HUES6 (cell line): ENCODE measurements at regions not wholly inside any gene's neighbourhood (a gene's known extent, or its start where the extent isn't known, plus 50 kb on each side); places are given as distances from the start of the nearest gene placed in this dataset.

Experiments used
- H3K27ac ChIP-seq: 2 replicates; pipeline ENCODE4 v1.7.0; 2013; ENCODE audit warnings: low read depth, mild to moderate bottlenecking, low read length, inconsistent platforms
- H3K27me3 ChIP-seq: 2 replicates; pipeline ENCODE4 v1.6.1; 2013; ENCODE audit warnings: low read length; ENCODE audit not compliant: control insufficient read depth, insufficient read depth
- H3K36me3 ChIP-seq: 2 replicates; pipeline ENCODE4 v1.6.1; 2013; ENCODE audit warnings: low read length; ENCODE audit not compliant: control insufficient read depth, insufficient read depth
- H3K4me1 ChIP-seq: 2 replicates; pipeline ENCODE4 v1.6.1; 2013; ENCODE audit warnings: low read length; ENCODE audit not compliant: control insufficient read depth, insufficient read depth
- H3K4me3 ChIP-seq: 2 replicates; pipeline ENCODE4 v1.5.1; 2013; ENCODE audit warnings: low read depth, low read length
- H3K9ac ChIP-seq: one replicate; pipeline ENCODE4 v1.6.1; 2013; ENCODE audit warnings: mild to moderate bottlenecking, low read length
- H3K9me3 ChIP-seq: 2 replicates; pipeline ENCODE4 v1.6.1; 2013; ENCODE audit warnings: low read depth, low read length; ENCODE audit not compliant: control insufficient read depth, insufficient read depth

- Histone ChIP-seq H3K27ac (no peak overlapping the region), H3K4me3 (no peak overlapping the region), H3K27me3 (no peaks in the 10 kb centered on the region), H3K4me1 (no peaks in the 10 kb centered on the region), H3K9me3 (0 out of 2 replicates have a peak, but pooled peaks cover 2% of the 10 kb centered on the region), H3K36me3 (no peaks in the 10 kb centered on the region), H3K9ac (no peak overlapping the region)
Measured at GRCh38 chr22:48889887-48890692, 937.6 kb downstream of the BRD1 start.

- Histone ChIP-seq H3K27me3 (no peaks in the 10 kb centered on the region), H3K36me3 (no peaks in the 10 kb centered on the region), H3K9me3 (0 out of 2 replicates have a peak, but pooled peaks cover 2% of the 10 kb centered on the region), H3K9ac (no peak overlapping the region), H3K27ac (no peak overlapping the region), H3K4me3 (no peak overlapping the region), H3K4me1 (peaks cover 2% of the 10 kb centered on the region; the same call in 1 of the 2 replicates)
Measured at GRCh38 chr22:48889209-48889830, 938.4 kb downstream of the BRD1 start.

- Histone ChIP-seq H3K27ac (no peak overlapping the region), H3K4me1 (peaks cover 4% of the 10 kb centered on the region; the same call in 1 of the 2 replicates), H3K36me3 (no peaks in the 10 kb centered on the region), H3K4me3 (no peak overlapping the region), H3K9me3 (0 out of 2 replicates have a peak, but pooled peaks cover 2% of the 10 kb centered on the region), H3K9ac (no peak overlapping the region), H3K27me3 (no peaks in the 10 kb centered on the region)
Measured at GRCh38 chr22:48888466-48889208, 939.0 kb downstream of the BRD1 start.

- Histone ChIP-seq H3K36me3 (no peaks in the 10 kb centered on the region), H3K4me1 (peaks cover 4% of the 10 kb centered on the region; the same call in 1 of the 2 replicates), H3K4me3 (no peak overlapping the region), H3K27me3 (no peaks in the 10 kb centered on the region), H3K27ac (no peak overlapping the region), H3K9me3 (0 out of 2 replicates have a peak, but pooled peaks cover 2% of the 10 kb centered on the region), H3K9ac (no peak overlapping the region)
Measured at GRCh38 chr22:48887394-48888332, 940.0 kb downstream of the BRD1 start.

- Histone ChIP-seq H3K36me3 (no peaks in the 10 kb centered on the region), H3K9ac (no peak overlapping the region), H3K9me3 (peaks cover 7% of the 10 kb centered on the region; the same call in 1 of the 2 replicates), H3K4me1 (peaks cover 4% of the 10 kb centered on the region; the same call in 1 of the 2 replicates), H3K27me3 (no peaks in the 10 kb centered on the region), H3K27ac (no peak overlapping the region), H3K4me3 (no peak overlapping the region)
Measured at GRCh38 chr22:48886604-48887393, 940.9 kb downstream of the BRD1 start.

- H3K4me1 ChIP-seq: peaks cover 4% of the 10 kb centered on the region; the same call in 1 of the 2 replicates
- H3K36me3 ChIP-seq: no peaks in the 10 kb centered on the region
- no peaks in the 10 kb centered on the region for H3K27me3 ChIP-seq
- H3K27ac ChIP-seq: no peak overlapping the region
- peaks cover 10% of the 10 kb centered on the region; the same call in 1 of the 2 replicates for H3K9me3 ChIP-seq
- H3K4me3 ChIP-seq: no peak overlapping the region
- no peak overlapping the region for H3K9ac ChIP-seq
Measured at GRCh38 chr22:48885919-48886305, 941.8 kb downstream of the BRD1 start.

GRCh38 chr22:48885271-48885918 is 942.3 kb downstream of the BRD1 start:
- peaks cover 10% of the 10 kb centered on the region; the same call in 1 of the 2 replicates for H3K9me3 ChIP-seq
- no peaks in the 10 kb centered on the region for H3K36me3 ChIP-seq
- no peaks in the 10 kb centered on the region for H3K27me3 ChIP-seq
- peaks cover 4% of the 10 kb centered on the region; the same call in 1 of the 2 replicates for H3K4me1 ChIP-seq
- no peak overlapping the region for H3K27ac ChIP-seq
- no peak overlapping the region for H3K4me3 ChIP-seq
- H3K9ac ChIP-seq: no peak overlapping the region

- Histone ChIP-seq H3K9ac (no peak overlapping the region), H3K27me3 (no peaks in the 10 kb centered on the region), H3K36me3 (no peaks in the 10 kb centered on the region), H3K27ac (no peak overlapping the region), H3K9me3 (peaks cover 10% of the 10 kb centered on the region; the same call in 1 of the 2 replicates), H3K4me1 (peaks cover 4% of the 10 kb centered on the region; the same call in 1 of the 2 replicates), H3K4me3 (no peak overlapping the region)
Measured at GRCh38 chr22:48884786-48885185, 942.9 kb downstream of the BRD1 start.

- Histone ChIP-seq H3K4me3 (no peak overlapping the region), H3K4me1 (peaks cover 4% of the 10 kb centered on the region; the same call in 1 of the 2 replicates), H3K9ac (no peak overlapping the region), H3K36me3 (no peaks in the 10 kb centered on the region), H3K9me3 (peaks cover 10% of the 10 kb centered on the region; the same call in 1 of the 2 replicates), H3K27me3 (no peaks in the 10 kb centered on the region), H3K27ac (no peak overlapping the region)
Measured at GRCh38 chr22:48884324-48884723, 943.3 kb downstream of the BRD1 start.
